GM19468 (cell line): ENCODE measurements at regions not wholly inside any gene's neighbourhood (a gene's known extent, or its start where the extent isn't known, plus 50 kb on each side); places are given as distances from the start of the nearest gene placed in this dataset.
"Not testable (repeated sequence)": the region's sequence is repeated elsewhere in the genome, so short reads cannot be mapped to it uniquely, and the experiment has no call there.

Source experiments
- ATAC-seq: cut with Tn5 transposase; IDR thresholded peaks from one replicate; pipeline ENCODE4 v1.9.1; 2021; ENCODE audit warnings: mild to moderate bottlenecking, moderate library complexity, moderate number of reproducible peaks; ENCODE audit not compliant: unreplicated experiment; ENCODE audit errors: extremely low read depth

GRCh38 chr18:55737266-55737665 is 149.3 kb upstream of the TCF4 start:
- no peak for ATAC-seq

- no peak for ATAC-seq
These were observed 148.0 kb upstream of the TCF4 start for GRCh38 chr18:55735969-55736368.

GRCh38 chr18:55735199-55735855 is 147.3 kb upstream of the TCF4 start:
- no peak for ATAC-seq

GRCh38 chr18:55732227-55733106 is 144.5 kb upstream of the TCF4 start:
- no peak for ATAC-seq

DNA sequence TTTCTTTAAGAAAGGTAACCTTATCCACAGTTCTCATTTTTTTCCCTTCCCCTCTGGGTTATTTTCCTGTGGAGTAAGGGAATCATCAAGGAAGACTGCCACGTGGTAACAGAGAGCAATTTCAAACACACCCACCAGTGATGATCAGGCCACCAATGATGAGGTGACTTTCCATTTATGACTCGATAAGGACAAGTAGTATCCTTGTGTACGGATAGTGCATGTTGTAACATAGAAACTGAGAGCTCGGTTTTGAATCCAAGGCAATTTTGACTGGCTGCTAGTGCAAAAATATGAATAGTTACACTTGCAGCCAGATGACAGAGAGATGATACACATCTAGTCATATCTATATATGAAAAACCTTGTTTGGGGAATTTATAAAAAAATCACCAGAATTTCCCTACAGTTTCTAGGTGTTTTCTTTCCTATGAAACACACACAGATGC is 143.6 kb upstream of the TCF4 start:
- ATAC-seq: no peak

- not testable (repeated sequence) for ATAC-seq
These were observed 133.0 kb upstream of the TCF4 start for GRCh38 chr18:55721006-55721405.

- ATAC-seq: no peak
These were observed 125.7 kb upstream of the TCF4 start for GRCh38 chr18:55713707-55714106.

DNA sequence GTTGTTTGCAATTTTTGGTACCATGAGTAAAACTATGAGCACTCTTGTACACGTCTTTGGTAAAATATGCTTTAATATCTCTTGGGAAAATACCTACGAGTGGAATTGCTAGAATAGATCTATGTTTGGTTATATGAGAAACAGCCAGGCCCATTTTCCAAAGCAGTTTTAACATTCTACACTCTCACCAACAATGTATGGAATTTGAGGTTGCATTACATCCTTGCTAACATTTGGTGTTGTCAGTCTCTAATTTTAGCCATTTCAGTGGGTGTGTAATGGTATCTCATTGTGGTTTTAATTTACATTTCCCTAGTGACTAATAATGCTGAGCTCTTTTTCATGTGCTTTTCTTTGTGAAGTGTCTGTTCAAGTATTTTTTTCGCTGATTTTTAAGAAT is 118.9 kb upstream of the TCF4 start:
- ATAC-seq: no peak

DNA sequence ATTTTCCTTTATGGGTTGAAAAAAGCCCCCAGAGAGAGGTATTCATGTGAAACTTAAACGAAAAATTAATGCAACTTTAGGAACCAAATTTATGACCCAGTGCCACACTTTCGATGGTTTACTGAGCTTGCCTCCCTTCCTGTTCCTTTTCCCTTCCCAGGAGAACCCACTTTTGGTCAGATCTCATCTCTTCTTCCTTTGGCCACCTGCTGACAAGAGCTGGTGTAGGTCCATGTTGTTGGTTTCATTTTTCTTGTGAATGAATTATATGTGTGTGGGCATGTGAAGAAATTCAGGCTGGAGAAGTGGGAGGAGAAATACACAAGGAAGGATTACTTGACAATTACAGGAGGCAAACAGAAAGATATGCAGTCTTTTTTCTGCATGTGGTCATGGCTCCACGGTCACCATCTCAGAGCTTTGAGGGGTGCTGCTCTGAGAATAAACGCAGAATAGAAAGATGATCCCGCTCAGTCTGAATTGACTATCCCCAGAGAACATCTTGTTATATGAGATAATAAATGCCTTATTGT is 111.3 kb upstream of the TCF4 start:
- no peak for ATAC-seq

- no peak for ATAC-seq
These were observed 108.8 kb upstream of the TCF4 start for GRCh38 chr18:55696811-55697210.

DNA sequence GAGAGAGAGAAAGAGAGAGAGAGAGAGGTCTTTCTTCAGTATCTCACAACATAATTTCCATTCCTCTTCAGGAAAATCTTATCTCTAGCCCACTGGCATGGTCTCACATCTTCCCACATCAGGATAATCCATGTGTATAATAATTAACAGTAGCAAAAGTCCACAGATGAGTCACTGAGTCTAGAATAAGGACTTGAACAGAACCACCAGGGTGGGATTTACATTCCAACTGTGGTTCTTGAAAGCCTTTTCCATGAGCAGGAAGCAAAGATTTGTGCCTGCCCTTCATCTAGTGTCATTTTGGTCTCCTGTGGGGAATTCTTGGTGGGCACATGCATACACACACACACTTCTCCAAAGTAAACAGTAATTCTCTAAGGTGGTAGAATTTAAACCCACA is 107.1 kb upstream of the TCF4 start:
- no peak for ATAC-seq

DNA sequence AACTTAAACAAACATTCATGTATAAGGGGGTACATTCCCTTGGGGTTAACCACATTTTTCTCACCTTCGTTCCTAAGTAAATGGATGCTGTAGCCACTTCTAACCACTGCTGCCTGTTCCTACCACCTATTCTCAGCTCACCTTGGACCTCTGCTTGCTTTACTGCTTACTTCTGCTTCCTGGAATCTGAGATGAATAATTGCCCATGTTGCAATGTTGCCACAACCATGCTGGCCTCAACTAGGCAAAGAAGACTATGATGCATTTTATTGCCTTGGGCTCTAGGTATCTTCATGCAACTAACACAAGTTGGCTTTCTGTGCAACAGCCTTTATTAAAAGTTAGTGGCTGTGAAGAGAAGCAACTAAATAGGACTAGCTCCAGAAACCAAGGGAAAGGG is 106.3 kb upstream of the TCF4 start:
- ATAC-seq: no peak

GRCh38 chr18:55688030-55688429 is 100.0 kb upstream of the TCF4 start:
- ATAC-seq: no peak

DNA sequence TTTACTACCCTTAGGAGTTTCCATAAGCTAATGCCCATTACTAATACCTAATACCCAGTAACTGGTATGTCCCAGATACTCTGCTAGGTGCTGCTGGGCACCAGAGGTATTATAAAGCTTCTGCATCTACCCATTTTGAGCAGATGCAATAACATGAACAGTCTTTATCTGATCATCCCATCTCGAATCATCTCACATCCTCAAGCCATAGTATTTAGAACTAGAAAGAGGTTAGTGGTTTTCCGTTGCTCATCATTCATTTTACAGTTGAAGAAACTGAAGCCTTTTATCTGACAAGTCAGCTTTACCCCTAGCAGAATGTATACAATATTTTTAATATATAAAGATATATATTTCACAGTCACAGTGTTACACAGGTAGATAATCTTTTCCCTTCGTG is 99.1 kb upstream of the TCF4 start:
- ATAC-seq: no peak

GRCh38 chr18:55685638-55686037 is 97.6 kb upstream of the TCF4 start:
- no peak for ATAC-seq

GRCh38 chr18:55672574-55673361 is 84.8 kb upstream of the TCF4 start:
- no peak for ATAC-seq

DNA sequence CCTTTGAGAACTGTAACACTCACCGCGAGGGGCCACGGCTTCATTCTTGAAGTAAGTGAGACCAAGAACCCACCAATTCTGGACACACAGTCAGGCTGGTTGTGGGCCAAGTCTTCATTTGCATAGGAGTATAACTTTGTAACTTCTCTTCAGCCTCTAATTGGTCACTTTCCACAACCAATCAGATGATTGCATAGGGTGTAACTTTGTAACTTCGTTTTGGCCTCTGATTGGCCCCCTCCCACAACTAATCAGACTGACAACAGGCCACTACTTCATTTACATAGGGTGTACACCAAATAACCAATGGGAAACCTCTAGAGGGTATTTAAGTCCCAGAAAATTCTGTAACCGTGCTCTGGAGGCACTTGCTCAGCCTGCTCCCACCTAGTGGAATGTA is 77.5 kb upstream of the TCF4 start:
- ATAC-seq: no peak

GRCh38 chr18:55664758-55665400 is 76.9 kb upstream of the TCF4 start:
- not testable (repeated sequence) for ATAC-seq

- ATAC-seq: no peak
These were observed 75.9 kb upstream of the TCF4 start for GRCh38 chr18:55663891-55664290.

- ATAC-seq: no peak
These were observed 70.6 kb upstream of the TCF4 start for GRCh38 chr18:55658598-55658997.
